Liver (tissue), 7 donors: ENCODE measurements at regions not wholly inside any gene's neighbourhood (a gene's known extent, or its start where the extent isn't known, plus 50 kb on each side); places are given as distances from the start of the nearest gene placed in this dataset.

Experiments
- DNase-seq: peaks from one replicate; pipeline ENCODE4 v3.0.0-alpha.2; 2017; ENCODE audit warnings: low spot score
- H3K27ac ChIP-seq, 2 donors: one replicate each; pipeline ENCODE4 v1.7.0; 2013; ENCODE audit warnings: inconsistent platforms in 2 of 2, low read length in 2 of 2, control low read depth in 1 of 2, low read depth in 1 of 2, mild to moderate bottlenecking in 1 of 2
- H3K27me3 ChIP-seq, 4 donors: one replicate each; pipeline versions ENCODE4 v1.6.1 to v1.7.0; 2013; ENCODE audit warnings: low read length in 3 of 4, inconsistent platforms in 1 of 4, mild to moderate bottlenecking in 1 of 4, moderate library complexity in 1 of 4; ENCODE audit not compliant: control insufficient read depth in 4 of 4, insufficient read depth in 4 of 4
- H3K36me3 ChIP-seq, 4 donors: one replicate each; pipeline versions ENCODE4 v1.6.1 to v1.7.0; 2013; ENCODE audit warnings: low read length in 3 of 4, mild to moderate bottlenecking in 3 of 4, low read depth in 1 of 4, moderate library complexity in 1 of 4; ENCODE audit not compliant: control insufficient read depth in 4 of 4, insufficient read depth in 3 of 4
- H3K4me1 ChIP-seq, 4 donors: one replicate each; pipeline versions ENCODE4 v1.6.1 to v1.7.0; 2013; ENCODE audit warnings: low read length in 3 of 4, mild to moderate bottlenecking in 3 of 4, moderate library complexity in 1 of 4; ENCODE audit not compliant: control insufficient read depth in 4 of 4, insufficient read depth in 4 of 4
- H3K4me3 ChIP-seq, 3 donors: one replicate each; pipeline versions ENCODE4 v1.6.1 to v1.7.0; 2013; ENCODE audit warnings: low read length in 3 of 3, control low read depth in 1 of 3, low read depth in 1 of 3, mild to moderate bottlenecking in 1 of 3
- H3K9ac ChIP-seq, 2 donors: one replicate each; pipeline ENCODE4 v1.7.0; 2013; ENCODE audit warnings: low read length in 2 of 2, mild to moderate bottlenecking in 2 of 2, moderate library complexity in 2 of 2, control low read depth in 1 of 2, low read depth in 1 of 2
- H3K9me3 ChIP-seq, 4 donors: one replicate each; pipeline versions ENCODE4 v1.6.1 to v1.7.0; 2013; ENCODE audit warnings: low read length in 3 of 4; ENCODE audit not compliant: control insufficient read depth in 4 of 4
- FOXA2 ChIP-seq: IDR thresholded peaks from 2 replicates; pipeline ENCODE4 v1.6.1; 2016; ENCODE audit warnings: antibody characterized with exemption
- GABPA ChIP-seq, 2 donors: IDR thresholded peaks in 1 of 2; conservative IDR thresholded peaks in 1 of 2; 2 replicates each; pipeline ENCODE4 v1.6.1; 2016; ENCODE audit warnings: antibody characterized with exemption in 2 of 2, mild to moderate bottlenecking in 1 of 2, moderate library complexity in 1 of 2
- HNF4A ChIP-seq, 2 donors: conservative IDR thresholded peaks; 2 replicates each; pipeline ENCODE4 v1.6.1; 2016; ENCODE audit warnings: antibody characterized with exemption in 2 of 2, mild to moderate bottlenecking in 2 of 2
- HNF4G ChIP-seq: IDR thresholded peaks from 2 replicates; pipeline ENCODE4 v1.6.1; 2016; ENCODE audit warnings: antibody characterized with exemption
- JUND ChIP-seq, 2 donors: IDR thresholded peaks; 2 replicates each; pipeline ENCODE4 v1.6.1; 2016; ENCODE audit warnings: antibody characterized with exemption in 2 of 2
- NR2F2 ChIP-seq: IDR thresholded peaks from 2 replicates; pipeline ENCODE4 v1.6.1; 2016; ENCODE audit warnings: antibody characterized with exemption
- RAD21 ChIP-seq, 2 donors: IDR thresholded peaks; 2 replicates each; pipeline ENCODE4 v1.6.1; 2016; ENCODE audit warnings: antibody characterized with exemption in 2 of 2, mild to moderate bottlenecking in 2 of 2
- YY1 ChIP-seq: IDR thresholded peaks from 2 replicates; pipeline ENCODE4 v1.6.1; 2016; ENCODE audit warnings: antibody characterized with exemption, mild to moderate bottlenecking
- WGBS: extraction: QIAGEN DNeasy Blood & Tissue Kit; methylation state at CpG from one replicate; pipeline ENCODE4 v1.1.7; 2013; 5-methylcytosine and 5-hydroxymethylcytosine counted together
- TF ChIP-seq, protein P1 (sequence below): IDR thresholded peaks from 2 replicates; pipeline ENCODE4 v1.6.1; 2016; ENCODE audit warnings: antibody characterized with exemption, mild to moderate bottlenecking
- TF ChIP-seq, protein P2 (sequence below): IDR thresholded peaks from 2 replicates; pipeline ENCODE4 v1.6.1; 2016; ENCODE audit warnings: antibody characterized with exemption
- TF ChIP-seq, protein P3 (sequence below): IDR thresholded peaks from 2 replicates; pipeline ENCODE4 v1.6.1; 2016; ENCODE audit warnings: antibody characterized with exemption
- TF ChIP-seq, protein P4 (sequence below): IDR thresholded peaks from 2 replicates; pipeline ENCODE4 v1.6.1; 2016; ENCODE audit warnings: antibody characterized with exemption
- donor health status: healthy.
- donor health status: healthy.
- donor health status: healthy.
- donor health status: healthy.

DNA sequence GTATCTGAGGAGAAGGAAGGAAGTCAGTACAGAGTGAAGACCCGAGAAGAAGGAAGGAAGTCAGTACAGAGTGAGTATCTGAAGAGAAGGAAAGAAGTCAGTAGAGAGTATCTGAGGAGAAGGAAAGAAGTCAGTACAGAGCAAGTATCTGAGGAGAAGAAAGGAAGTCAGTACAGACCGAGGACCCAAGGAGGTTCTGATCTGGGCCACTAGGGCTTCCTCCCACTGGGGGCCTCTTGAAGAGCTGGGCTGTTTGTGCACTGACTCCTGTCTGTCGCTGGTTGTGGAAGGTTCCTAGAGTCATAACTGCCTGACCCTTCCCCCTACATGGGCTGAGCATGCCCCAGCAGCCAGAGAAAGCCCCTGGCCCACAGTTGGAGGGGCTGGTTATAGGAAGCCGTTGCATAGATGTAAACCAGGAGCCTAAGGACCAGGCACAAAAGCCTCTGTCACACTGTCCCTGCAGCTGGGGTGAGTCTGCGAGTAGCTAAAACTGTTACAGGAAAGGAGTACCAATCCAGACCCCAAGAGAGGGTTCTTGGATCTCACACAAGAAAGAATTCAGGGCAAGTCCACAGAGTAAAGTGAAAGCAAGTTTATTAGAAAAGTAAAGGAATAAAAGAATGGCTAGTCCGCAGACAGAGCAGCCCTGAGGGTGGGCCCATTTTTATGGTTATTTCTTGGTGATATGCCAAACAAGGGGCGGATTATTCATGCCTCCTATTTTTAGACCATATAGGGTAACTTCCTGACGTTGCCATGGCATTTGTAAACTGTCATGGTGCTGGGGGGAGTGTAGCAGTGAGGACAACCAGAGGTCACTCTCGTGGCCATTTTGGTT, 395.9 kb downstream of the PREX1 start:
- TF ChIP-seq HNF4G = no peak
- TF ChIP-seq, protein P1, sequence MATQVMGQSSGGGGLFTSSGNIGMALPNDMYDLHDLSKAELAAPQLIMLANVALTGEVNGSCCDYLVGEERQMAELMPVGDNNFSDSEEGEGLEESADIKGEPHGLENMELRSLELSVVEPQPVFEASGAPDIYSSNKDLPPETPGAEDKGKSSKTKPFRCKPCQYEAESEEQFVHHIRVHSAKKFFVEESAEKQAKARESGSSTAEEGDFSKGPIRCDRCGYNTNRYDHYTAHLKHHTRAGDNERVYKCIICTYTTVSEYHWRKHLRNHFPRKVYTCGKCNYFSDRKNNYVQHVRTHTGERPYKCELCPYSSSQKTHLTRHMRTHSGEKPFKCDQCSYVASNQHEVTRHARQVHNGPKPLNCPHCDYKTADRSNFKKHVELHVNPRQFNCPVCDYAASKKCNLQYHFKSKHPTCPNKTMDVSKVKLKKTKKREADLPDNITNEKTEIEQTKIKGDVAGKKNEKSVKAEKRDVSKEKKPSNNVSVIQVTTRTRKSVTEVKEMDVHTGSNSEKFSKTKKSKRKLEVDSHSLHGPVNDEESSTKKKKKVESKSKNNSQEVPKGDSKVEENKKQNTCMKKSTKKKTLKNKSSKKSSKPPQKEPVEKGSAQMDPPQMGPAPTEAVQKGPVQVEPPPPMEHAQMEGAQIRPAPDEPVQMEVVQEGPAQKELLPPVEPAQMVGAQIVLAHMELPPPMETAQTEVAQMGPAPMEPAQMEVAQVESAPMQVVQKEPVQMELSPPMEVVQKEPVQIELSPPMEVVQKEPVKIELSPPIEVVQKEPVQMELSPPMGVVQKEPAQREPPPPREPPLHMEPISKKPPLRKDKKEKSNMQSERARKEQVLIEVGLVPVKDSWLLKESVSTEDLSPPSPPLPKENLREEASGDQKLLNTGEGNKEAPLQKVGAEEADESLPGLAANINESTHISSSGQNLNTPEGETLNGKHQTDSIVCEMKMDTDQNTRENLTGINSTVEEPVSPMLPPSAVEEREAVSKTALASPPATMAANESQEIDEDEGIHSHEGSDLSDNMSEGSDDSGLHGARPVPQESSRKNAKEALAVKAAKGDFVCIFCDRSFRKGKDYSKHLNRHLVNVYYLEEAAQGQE = no peak
- TF ChIP-seq YY1 = no peak
- Histone ChIP-seq H3K9ac (no peak overlapping the region), H3K27me3 (peaks cover 0 to 7% (median 0%) of the 10 kb centered on the region in 4 donors), H3K4me1 (no peaks in the 10 kb centered on the region), H3K36me3 (no peaks in the 10 kb centered on the region), H3K27ac (no peak overlapping the region), H3K4me3 (no peak overlapping the region), H3K9me3 (no peaks in the 10 kb centered on the region)
- 65% methylated on average over 9 of the region's 9 CpGs for WGBS
- no peak for DNase-seq

DNA sequence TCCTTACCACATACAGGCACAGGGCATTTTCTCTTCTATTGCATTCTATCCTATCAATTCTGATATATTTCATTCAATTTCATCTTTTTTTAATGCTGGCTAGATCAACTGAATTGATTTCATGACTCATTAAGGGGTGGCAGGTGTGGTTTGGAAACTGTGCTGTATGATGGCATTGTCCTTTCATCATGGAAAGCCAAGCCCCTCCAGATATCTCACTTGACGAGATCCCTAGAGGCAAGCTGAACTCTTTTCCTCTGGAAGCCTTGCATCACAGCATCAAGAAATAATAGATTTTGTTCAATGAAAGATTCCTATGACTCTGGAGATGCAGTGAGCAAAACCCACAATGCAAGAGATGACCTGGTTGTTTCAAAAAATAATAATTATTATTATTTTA, 401.2 kb downstream of the PREX1 start:
- Histone ChIP-seq H3K27me3 (peaks cover 0 to 7% (median 0%) of the 10 kb centered on the region in 4 donors), H3K9ac (no peak overlapping the region), H3K4me3 (no peak overlapping the region), H3K4me1 (no peaks in the 10 kb centered on the region), H3K27ac (no peak overlapping the region), H3K9me3 (no peaks in the 10 kb centered on the region), H3K36me3 (no peaks in the 10 kb centered on the region)
- no peak for TF ChIP-seq YY1
- TF ChIP-seq HNF4G = no peak
- TF ChIP-seq GABPA (IDR thresholded peaks at IDR 0.05 in 1 of 2, conservative IDR thresholded peaks at IDR 0.05 in 1 of 2) = no peak
- TF ChIP-seq, protein P2, sequence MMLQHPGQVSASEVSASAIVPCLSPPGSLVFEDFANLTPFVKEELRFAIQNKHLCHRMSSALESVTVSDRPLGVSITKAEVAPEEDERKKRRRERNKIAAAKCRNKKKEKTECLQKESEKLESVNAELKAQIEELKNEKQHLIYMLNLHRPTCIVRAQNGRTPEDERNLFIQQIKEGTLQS = no peak
- TF ChIP-seq HNF4A (conservative IDR thresholded peaks at IDR 0.05) = no peak
- TF ChIP-seq RAD21 (IDR thresholded peaks at IDR 0.05) = no peak
- TF ChIP-seq, protein P3, sequence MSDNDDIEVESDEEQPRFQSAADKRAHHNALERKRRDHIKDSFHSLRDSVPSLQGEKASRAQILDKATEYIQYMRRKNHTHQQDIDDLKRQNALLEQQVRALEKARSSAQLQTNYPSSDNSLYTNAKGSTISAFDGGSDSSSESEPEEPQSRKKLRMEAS = no peak
- TF ChIP-seq FOXA2 = no peak
- no peak for TF ChIP-seq NR2F2
- TF ChIP-seq JUND (IDR thresholded peaks at IDR 0.05) = no peak
- WGBS = 60% methylated on average over 1 of the region's 1 CpG
- no peak for DNase-seq

DNA sequence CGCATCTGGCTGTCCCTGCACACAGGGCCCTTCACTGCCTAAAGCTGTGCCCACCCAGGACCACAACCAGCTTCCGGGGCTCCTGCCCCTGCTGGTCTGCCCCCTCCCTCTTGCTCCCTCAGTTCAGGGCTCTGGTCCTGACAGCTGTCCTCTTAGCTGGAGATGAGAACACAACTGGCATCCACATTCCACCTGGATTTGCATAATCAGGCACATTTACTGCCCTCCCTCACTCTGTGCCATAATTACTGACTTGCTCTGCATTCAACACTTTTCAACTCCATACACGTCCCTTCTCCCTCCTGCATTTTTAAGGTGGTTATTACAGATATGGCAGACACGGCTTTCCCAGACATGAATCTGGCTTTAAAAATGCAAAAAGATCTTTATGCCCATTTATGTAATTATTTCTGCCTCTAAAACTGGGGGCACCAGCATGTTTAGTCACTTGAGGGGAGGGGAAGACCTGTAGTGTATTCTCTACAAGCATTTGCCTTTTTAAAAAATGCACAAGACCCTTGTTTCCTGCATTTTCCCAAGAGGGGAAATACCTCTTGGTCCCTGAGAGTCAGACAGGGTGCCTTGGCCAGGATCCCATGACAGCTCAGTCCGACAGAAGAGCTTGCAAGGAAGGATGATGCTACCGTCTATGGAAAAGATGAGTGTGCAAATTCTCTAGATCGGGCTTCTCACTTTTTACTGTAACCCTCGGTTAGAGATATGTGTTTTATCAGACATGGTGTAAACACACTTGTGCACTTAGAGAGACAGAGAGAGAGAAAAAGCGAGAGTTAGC, 401.8 kb downstream of the PREX1 start:
- TF ChIP-seq NR2F2 = no peak
- TF ChIP-seq, protein P4, sequence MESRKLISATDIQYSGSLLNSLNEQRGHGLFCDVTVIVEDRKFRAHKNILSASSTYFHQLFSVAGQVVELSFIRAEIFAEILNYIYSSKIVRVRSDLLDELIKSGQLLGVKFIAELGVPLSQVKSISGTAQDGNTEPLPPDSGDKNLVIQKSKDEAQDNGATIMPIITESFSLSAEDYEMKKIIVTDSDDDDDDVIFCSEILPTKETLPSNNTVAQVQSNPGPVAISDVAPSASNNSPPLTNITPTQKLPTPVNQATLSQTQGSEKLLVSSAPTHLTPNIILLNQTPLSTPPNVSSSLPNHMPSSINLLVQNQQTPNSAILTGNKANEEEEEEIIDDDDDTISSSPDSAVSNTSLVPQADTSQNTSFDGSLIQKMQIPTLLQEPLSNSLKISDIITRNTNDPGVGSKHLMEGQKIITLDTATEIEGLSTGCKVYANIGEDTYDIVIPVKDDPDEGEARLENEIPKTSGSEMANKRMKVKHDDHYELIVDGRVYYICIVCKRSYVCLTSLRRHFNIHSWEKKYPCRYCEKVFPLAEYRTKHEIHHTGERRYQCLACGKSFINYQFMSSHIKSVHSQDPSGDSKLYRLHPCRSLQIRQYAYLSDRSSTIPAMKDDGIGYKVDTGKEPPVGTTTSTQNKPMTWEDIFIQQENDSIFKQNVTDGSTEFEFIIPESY = no peak
- no peak for TF ChIP-seq FOXA2
- TF ChIP-seq, protein P2 = no peak
- no peak for DNase-seq
- WGBS = 56% methylated on average over 9 of the region's 9 CpGs
- Histone ChIP-seq H3K4me1 (no peaks in the 10 kb centered on the region), H3K27me3 (peaks cover 0 to 7% (median 0%) of the 10 kb centered on the region in 4 donors), H3K9me3 (no peaks in the 10 kb centered on the region), H3K4me3 (no peak overlapping the region), H3K36me3 (no peaks in the 10 kb centered on the region), H3K9ac (no peak overlapping the region), H3K27ac (no peak overlapping the region)
